K562 (cell line): ENCODE measurements at regions not wholly inside any gene's neighbourhood (a gene's known extent, or its start where the extent isn't known, plus 50 kb on each side); places are given as distances from the start of the nearest gene placed in this dataset.

ENCODE experiments used
- ATAC-seq: fragments of 200-7000 bp; cut with Tn5 transposase; 3 replicates; pipeline ENCODE4 v1.9.1; 2020; ENCODE audit warnings: moderate library complexity
- BruUV-seq: library from RNA; stranded (reverse); fragments of 400-500 nt; replicated peaks from 2 replicates; lab custom pipeline; 2021; lab: Mats Ljungman, UMichigan
- CTCF ChIA-PET: fragments of 300-600 bp; formaldehyde crosslinking; extraction: SDS; loops from one replicate; lab custom pipeline; 2021; ENCODE audit warnings: low intra/inter-chr PET ratio; lab: Yijun Ruan, JAX
- POLR2A ChIA-PET: fragments of 300-600, 350-650 bp; sonication (Branson Sonifier 250); formaldehyde crosslinking; extraction: SDS; loops from one replicate; lab custom pipeline; 2021; ENCODE audit warnings: antibody characterized with exemption, inconsistent platforms; lab: Yijun Ruan, JAX
- DNase-seq, 4 experiments: peaks; one replicate each; pipeline versions ENCODE4 v3.0.0 to v3.0.0-alpha.2; 2011 to 2018; ENCODE audit warnings: low spot score in 3 of 4, mixed read lengths in 3 of 4; ENCODE audit errors: extremely low read depth in 1 of 4
- FAIRE-seq: peaks from 2 replicates; lab custom pipeline; 2011; peaks lifted over from hg19 to GRCh38; lab: Jason Lieb, UNC
- H2AFZ ChIP-seq: 2 replicates; pipeline ENCODE4 v1.6.0; 2011; ENCODE audit warnings: low read depth, low read length, control low read depth, inconsistent platforms
- H3K27ac ChIP-seq: fragments of 200-600 bp; 3 replicates; pipeline ENCODE4 v1.8.0; 2011; ENCODE audit warnings: low read depth, mild to moderate bottlenecking, control low read depth, inconsistent platforms, low read length, moderate library complexity, mixed read lengths; ENCODE audit errors: extremely low read depth
- H3K27me3 ChIP-seq, 2 experiments: fragments of 300-600 bp in 1 of 2; 2 replicates in 1 of 2; 3 replicates in 1 of 2; pipeline versions ENCODE4 v1.6.0 to v1.8.0; 2011; ENCODE audit warnings: inconsistent platforms in 2 of 2, low read length in 2 of 2, mild to moderate bottlenecking in 1 of 2, mixed read lengths in 1 of 2, moderate library complexity in 1 of 2; ENCODE audit not compliant: control insufficient read depth in 2 of 2, insufficient read depth in 2 of 2
- H3K36me3 ChIP-seq: fragments of 300-600 bp; 3 replicates; pipeline ENCODE4 v1.8.0; 2011; ENCODE audit warnings: mild to moderate bottlenecking, low read length, inconsistent platforms; ENCODE audit not compliant: control insufficient read depth, insufficient read depth
- H3K4me1 ChIP-seq, 2 experiments: fragments of 200-600 bp in 1 of 2; replicated peaks in 1 of 2; 2 replicates in 1 of 2; 3 replicates in 1 of 2; pipeline versions ENCODE4 v1.5.1 to v1.8.0; 2011; ENCODE audit warnings: inconsistent platforms in 2 of 2, low read length in 2 of 2, mild to moderate bottlenecking in 1 of 2, mixed read lengths in 1 of 2, moderate library complexity in 1 of 2; ENCODE audit not compliant: control insufficient read depth in 2 of 2, insufficient read depth in 2 of 2
- H3K4me2 ChIP-seq: 2 replicates; pipeline ENCODE4 v1.6.1; 2011; ENCODE audit warnings: low read length, control low read depth, inconsistent platforms, mixed read lengths; ENCODE audit not compliant: insufficient read depth
- H3K4me3 ChIP-seq: fragments of 200-600 bp; sonication (generic), shearing (Covaris generic); 2 replicates; pipeline ENCODE4 v1.5.1; 2016; ENCODE audit warnings: control low read depth, inconsistent platforms
- H3K79me2 ChIP-seq: fragments of 200-600 bp; 3 replicates; pipeline ENCODE4 v1.8.0; 2011; ENCODE audit warnings: low read length, inconsistent platforms; ENCODE audit not compliant: control insufficient read depth, insufficient read depth
- H3K9ac ChIP-seq, 2 experiments: 2 replicates each; pipeline versions ENCODE4 v1.6.0 to v1.6.1; 2011; ENCODE audit warnings: low read depth in 2 of 2, low read length in 2 of 2, control low read depth in 1 of 2, inconsistent platforms in 1 of 2, mild to moderate bottlenecking in 1 of 2, mixed read lengths in 1 of 2; ENCODE audit not compliant: insufficient read depth in 1 of 2
- H3K9me1 ChIP-seq: one replicate; pipeline ENCODE4 v1.6.0; 2011; ENCODE audit warnings: inconsistent platforms, mild to moderate bottlenecking, low read length, moderate library complexity; ENCODE audit not compliant: control insufficient read depth, insufficient read depth
- H3K9me3 ChIP-seq: replicated peaks from 2 replicates; pipeline ENCODE4 v1.5.1; 2011; ENCODE audit warnings: low read depth, low read length, inconsistent platforms; ENCODE audit not compliant: control insufficient read depth, insufficient read depth
- H4K20me1 ChIP-seq: replicated peaks from 2 replicates; pipeline ENCODE4 v1.6.1; 2011; ENCODE audit warnings: low read length, inconsistent platforms, mixed read lengths; ENCODE audit not compliant: control insufficient read depth, insufficient read depth
- HNRNPL ChIP-seq: fragments of 200-400 bp; formaldehyde crosslinking; IDR thresholded peaks from 2 replicates; pipeline ENCODE4 v1.6.1; 2017; ENCODE audit warnings: low read depth, mild to moderate bottlenecking, low read length
- MTA2 ChIP-seq: fragments of 450-650 bp; IDR thresholded peaks from 2 replicates; pipeline ENCODE4 v1.6.1; 2016; ENCODE audit warnings: low read depth
- NFE2L1 ChIP-seq: fragments of 450-650 bp; IDR thresholded peaks from 2 replicates; pipeline ENCODE4 v1.6.1; 2016; ENCODE audit warnings: missing genetic modification characterization, low read depth, mild to moderate bottlenecking, missing compliant biosample characterization, moderate library complexity, borderline replicate concordance
- NFYB ChIP-seq: IDR thresholded peaks from 2 replicates; pipeline ENCODE4 v1.6.1; 2011; ENCODE audit warnings: mild to moderate bottlenecking, moderate library complexity; ENCODE audit not compliant: insufficient read length; ENCODE audit errors: extremely low read depth
- ZNF583 ChIP-seq: fragments of 250-450 bp; sonication (Bioruptor Pico); IDR thresholded peaks from 2 replicates; pipeline ENCODE4 v1.4.0; 2020
- WGBS: fragments of 100-300 bp; shearing (Covaris generic); methylation state at CpG from one replicate; pipeline ENCODE4 v1.1.6; 2016; ENCODE audit warnings: low coverage, mixed read lengths; ENCODE audit not compliant: insufficient coverage; ENCODE audit errors: missing lambda C conversion rate; 5-methylcytosine and 5-hydroxymethylcytosine counted together
- in situ Hi-C: fragments of 300-500 bp; cut with MboI; formaldehyde crosslinking; loops from 4 replicates; pipeline ENCODE4 v1.15.0; 2018; ENCODE audit warnings: inconsistent platforms, mixed read lengths
- intact Hi-C: fragments of 100-400 bp; cut with micrococcal nuclease; formaldehyde crosslinking; loops from 2 replicates; pipeline ENCODE4 v1.14.2; 2022
- TF ChIP-seq, protein P1 (sequence below): sonication (generic); formaldehyde crosslinking; IDR thresholded peaks from 2 replicates; pipeline ENCODE4 v1.8.0; 2022; ENCODE audit warnings: mild to moderate bottlenecking, missing genetic modification reagents
- TF ChIP-seq, protein P2 (sequence below): fragments of 450-650 bp; IDR thresholded peaks from 2 replicates; pipeline ENCODE4 v1.6.1; 2018; ENCODE audit not compliant: partially characterized antibody
- TF ChIP-seq, protein P3 (sequence below): sonication (generic); formaldehyde crosslinking; IDR thresholded peaks from 2 replicates; pipeline ENCODE4 v1.9.0; 2022; ENCODE audit warnings: mild to moderate bottlenecking, missing genetic modification reagents
- TF ChIP-seq, protein P4 (sequence below): fragments of 450-650 bp; conservative IDR thresholded peaks from 2 replicates; pipeline ENCODE4 v1.6.1; 2016; ENCODE audit warnings: missing genetic modification characterization, low read depth, mild to moderate bottlenecking, control low read depth, missing compliant biosample characterization

DNA sequence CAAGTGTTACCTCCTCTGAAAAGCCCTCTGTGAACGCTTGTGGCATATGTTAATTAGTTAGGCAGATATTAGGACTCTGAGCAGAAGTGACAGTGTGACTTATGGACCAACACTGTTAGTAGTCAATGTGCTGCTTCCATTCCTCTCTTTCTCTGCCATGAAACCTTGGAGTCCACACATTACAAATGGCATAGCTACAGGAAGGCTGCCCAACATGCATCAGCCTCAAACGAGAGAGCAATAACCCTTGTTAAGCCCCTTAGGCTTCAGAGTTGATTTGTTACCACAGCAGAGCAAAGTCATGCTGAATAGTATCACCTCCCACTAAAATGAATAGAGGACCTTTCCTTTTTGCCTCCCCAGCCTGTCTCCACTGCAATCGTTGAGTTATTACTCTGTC is 397.7 kb upstream of the SMARCA2 start:
- Histone ChIP-seq H3K36me3 (no peaks in the 10 kb centered on the region), H4K20me1 (no peaks in the 10 kb centered on the region), H3K4me1 (no peaks in the 10 kb centered on the region), H2AFZ (no peak overlapping the region)
- FAIRE-seq (no peak), DNase-seq (no peak)
- TF ChIP-seq ZNF583 (CRISPR knock-in tag): no peak
- TF ChIP-seq NFYB: no peak
- TF ChIP-seq HNRNPL: no peak
- TF ChIP-seq, protein P1, sequence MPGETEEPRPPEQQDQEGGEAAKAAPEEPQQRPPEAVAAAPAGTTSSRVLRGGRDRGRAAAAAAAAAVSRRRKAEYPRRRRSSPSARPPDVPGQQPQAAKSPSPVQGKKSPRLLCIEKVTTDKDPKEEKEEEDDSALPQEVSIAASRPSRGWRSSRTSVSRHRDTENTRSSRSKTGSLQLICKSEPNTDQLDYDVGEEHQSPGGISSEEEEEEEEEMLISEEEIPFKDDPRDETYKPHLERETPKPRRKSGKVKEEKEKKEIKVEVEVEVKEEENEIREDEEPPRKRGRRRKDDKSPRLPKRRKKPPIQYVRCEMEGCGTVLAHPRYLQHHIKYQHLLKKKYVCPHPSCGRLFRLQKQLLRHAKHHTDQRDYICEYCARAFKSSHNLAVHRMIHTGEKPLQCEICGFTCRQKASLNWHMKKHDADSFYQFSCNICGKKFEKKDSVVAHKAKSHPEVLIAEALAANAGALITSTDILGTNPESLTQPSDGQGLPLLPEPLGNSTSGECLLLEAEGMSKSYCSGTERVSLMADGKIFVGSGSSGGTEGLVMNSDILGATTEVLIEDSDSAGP: no peak
- no peak for TF ChIP-seq MTA2
- no peak for TF ChIP-seq NFE2L1 (tag)
- TF ChIP-seq, protein P2, sequence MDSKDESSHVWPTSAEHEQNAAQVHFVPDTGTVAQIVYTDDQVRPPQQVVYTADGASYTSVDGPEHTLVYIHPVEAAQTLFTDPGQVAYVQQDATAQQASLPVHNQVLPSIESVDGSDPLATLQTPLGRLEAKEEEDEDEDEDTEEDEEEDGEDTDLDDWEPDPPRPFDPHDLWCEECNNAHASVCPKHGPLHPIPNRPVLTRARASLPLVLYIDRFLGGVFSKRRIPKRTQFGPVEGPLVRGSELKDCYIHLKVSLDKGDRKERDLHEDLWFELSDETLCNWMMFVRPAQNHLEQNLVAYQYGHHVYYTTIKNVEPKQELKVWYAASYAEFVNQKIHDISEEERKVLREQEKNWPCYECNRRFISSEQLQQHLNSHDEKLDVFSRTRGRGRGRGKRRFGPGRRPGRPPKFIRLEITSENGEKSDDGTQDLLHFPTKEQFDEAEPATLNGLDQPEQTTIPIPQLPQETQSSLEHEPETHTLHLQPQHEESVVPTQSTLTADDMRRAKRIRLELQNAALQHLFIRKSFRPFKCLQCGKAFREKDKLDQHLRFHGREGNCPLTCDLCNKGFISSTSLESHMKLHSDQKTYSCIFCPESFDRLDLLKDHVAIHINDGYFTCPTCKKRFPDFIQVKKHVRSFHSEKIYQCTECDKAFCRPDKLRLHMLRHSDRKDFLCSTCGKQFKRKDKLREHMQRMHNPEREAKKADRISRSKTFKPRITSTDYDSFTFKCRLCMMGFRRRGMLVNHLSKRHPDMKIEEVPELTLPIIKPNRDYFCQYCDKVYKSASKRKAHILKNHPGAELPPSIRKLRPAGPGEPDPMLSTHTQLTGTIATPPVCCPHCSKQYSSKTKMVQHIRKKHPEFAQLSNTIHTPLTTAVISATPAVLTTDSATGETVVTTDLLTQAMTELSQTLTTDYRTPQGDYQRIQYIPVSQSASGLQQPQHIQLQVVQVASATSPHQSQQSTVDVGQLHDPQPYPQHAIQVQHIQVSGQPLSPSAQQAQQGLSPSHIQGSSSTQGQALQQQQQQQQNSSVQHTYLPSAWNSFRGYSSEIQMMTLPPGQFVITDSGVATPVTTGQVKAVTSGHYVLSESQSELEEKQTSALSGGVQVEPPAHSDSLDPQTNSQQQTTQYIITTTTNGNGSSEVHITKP: no peak
- TF ChIP-seq, protein P3, sequence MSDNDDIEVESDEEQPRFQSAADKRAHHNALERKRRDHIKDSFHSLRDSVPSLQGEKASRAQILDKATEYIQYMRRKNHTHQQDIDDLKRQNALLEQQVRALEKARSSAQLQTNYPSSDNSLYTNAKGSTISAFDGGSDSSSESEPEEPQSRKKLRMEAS (CRISPR knock-in tag): no peak
- TF ChIP-seq, protein P4, sequence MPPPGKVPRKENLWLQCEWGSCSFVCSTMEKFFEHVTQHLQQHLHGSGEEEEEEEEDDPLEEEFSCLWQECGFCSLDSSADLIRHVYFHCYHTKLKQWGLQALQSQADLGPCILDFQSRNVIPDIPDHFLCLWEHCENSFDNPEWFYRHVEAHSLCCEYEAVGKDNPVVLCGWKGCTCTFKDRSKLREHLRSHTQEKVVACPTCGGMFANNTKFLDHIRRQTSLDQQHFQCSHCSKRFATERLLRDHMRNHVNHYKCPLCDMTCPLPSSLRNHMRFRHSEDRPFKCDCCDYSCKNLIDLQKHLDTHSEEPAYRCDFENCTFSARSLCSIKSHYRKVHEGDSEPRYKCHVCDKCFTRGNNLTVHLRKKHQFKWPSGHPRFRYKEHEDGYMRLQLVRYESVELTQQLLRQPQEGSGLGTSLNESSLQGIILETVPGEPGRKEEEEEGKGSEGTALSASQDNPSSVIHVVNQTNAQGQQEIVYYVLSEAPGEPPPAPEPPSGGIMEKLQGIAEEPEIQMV (tag): no peak
- TF ChIP-seq, all 486 proteins: peak for 0
- no peak overlapping the region for H3K4me3 ChIP-seq
- H3K9me1 ChIP-seq: no peaks in the 10 kb centered on the region
- H3K79me2 ChIP-seq: no peaks in the 10 kb centered on the region
- in situ Hi-C loops: no loop called here
- H3K9ac ChIP-seq: no peak overlapping the region
- H3K9me3 ChIP-seq: no peaks in the 10 kb centered on the region
- intact Hi-C loops: no loop called here
- no peak overlapping the region for H3K4me2 ChIP-seq
- 0% methylated on average over 3 of the region's 3 CpGs for WGBS
- POLR2A ChIA-PET: no interaction called here
- H3K27ac ChIP-seq: no peak overlapping the region
- H3K27me3 ChIP-seq: no peaks in the 10 kb centered on the region
- no peak for ATAC-seq
- CTCF ChIA-PET: no interaction called here
- no TSS peak for BruUV-seq
